GM12878 (cell line): ENCODE measurements at regions not wholly inside any gene's neighbourhood (a gene's known extent, or its start where the extent isn't known, plus 50 kb on each side); places are given as distances from the start of the nearest gene placed in this dataset.

Source experiments
- ATAC-seq: fragments of 200-7000 bp; cut with Tn5 transposase; 3 replicates; pipeline ENCODE4 v1.9.1; 2020; ENCODE audit warnings: mild to moderate bottlenecking, moderate library complexity
- BruUV-seq: library from RNA; stranded (reverse); fragments of 400-500 nt; replicated peaks from 2 replicates; lab custom pipeline; 2021; lab: Mats Ljungman, UMichigan
- CTCF ChIA-PET: fragments of 300-600 bp; sonication (Branson Sonifier 250); formaldehyde crosslinking; extraction: SDS; loops from one replicate; lab custom pipeline; 2021; ENCODE audit warnings: inconsistent platforms; lab: Yijun Ruan, JAX
- POLR2A ChIA-PET: fragments of 350-600 bp; formaldehyde crosslinking; extraction: SDS; loops from one replicate; lab custom pipeline; 2021; ENCODE audit warnings: inconsistent platforms; lab: Charles Lee
- RAD21 ChIA-PET: fragments of 300-600 bp; sonication (Branson Sonifier 250); formaldehyde crosslinking; loops from one replicate; lab custom pipeline; 2023; ENCODE audit warnings: antibody characterized with exemption; ENCODE audit not compliant: unreplicated experiment; lab: Charles Lee
- SMC1A ChIA-PET: fragments of 300-600 bp; sonication (Branson Sonifier 250); formaldehyde crosslinking; loops from one replicate; lab custom pipeline; 2023; ENCODE audit not compliant: unreplicated experiment, uncharacterized antibody; lab: Charles Lee
- DNase-seq: peaks from one replicate; pipeline ENCODE4 v3.0.0-alpha.2; 2011; ENCODE audit warnings: low read depth, low spot score
- FAIRE-seq: peaks from 3 replicates; lab custom pipeline; 2011; peaks lifted over from hg19 to GRCh38; lab: Jason Lieb, UNC
- H2AFZ ChIP-seq: 2 replicates; pipeline ENCODE4 v1.6.0; 2011; ENCODE audit warnings: low read depth, low read length, control low read depth; ENCODE audit not compliant: control insufficient read depth
- H3K27ac ChIP-seq: 2 replicates; pipeline ENCODE4 v1.5.1; 2011; ENCODE audit warnings: control low read depth; ENCODE audit not compliant: control insufficient read depth, insufficient read depth
- H3K27me3 ChIP-seq, 2 experiments: replicated peaks in 1 of 2; 2 replicates each; pipeline versions ENCODE4 v1.6.0 to v1.6.1; 2011; ENCODE audit warnings: low read length in 1 of 2; ENCODE audit not compliant: control insufficient read depth in 2 of 2, insufficient read depth in 2 of 2
- H3K36me3 ChIP-seq, 2 experiments: 2 replicates each; pipeline ENCODE4 v1.5.1; 2011; ENCODE audit warnings: low read length in 1 of 2; ENCODE audit not compliant: control insufficient read depth in 2 of 2, insufficient read depth in 2 of 2
- H3K4me1 ChIP-seq: 2 replicates; pipeline ENCODE4 v1.6.1; 2011; ENCODE audit warnings: mild to moderate bottlenecking, low read length, moderate library complexity, mixed read lengths; ENCODE audit not compliant: control insufficient read depth, insufficient read depth
- H3K4me2 ChIP-seq: 2 replicates; pipeline ENCODE4 v1.6.0; 2011; ENCODE audit warnings: control low read depth; ENCODE audit not compliant: control insufficient read depth, insufficient read depth
- H3K4me3 ChIP-seq: fragments of 200-600 bp; sonication (generic); 2 replicates; pipeline ENCODE4 v1.5.1; 2016
- H3K79me2 ChIP-seq: 2 replicates; pipeline ENCODE4 v1.6.0; 2011; ENCODE audit warnings: low read length; ENCODE audit not compliant: control insufficient read depth, insufficient read depth
- H3K9ac ChIP-seq: 2 replicates; pipeline ENCODE4 v1.8.0; 2011; ENCODE audit warnings: low read length, control low read depth, mixed read lengths; ENCODE audit not compliant: control insufficient read depth, insufficient read depth
- H3K9me3 ChIP-seq: replicated peaks from 3 replicates; pipeline ENCODE4 v1.5.1; 2011; ENCODE audit warnings: mild to moderate bottlenecking, low read length; ENCODE audit not compliant: control insufficient read depth, insufficient read depth
- H4K20me1 ChIP-seq: 2 replicates; pipeline ENCODE4 v1.6.0; 2011; ENCODE audit not compliant: control insufficient read depth, insufficient read depth
- BCL3 ChIP-seq: IDR thresholded peaks from 2 replicates; pipeline ENCODE4 v1.6.1; 2011; ENCODE audit warnings: borderline replicate concordance, low read depth, mild to moderate bottlenecking, moderate library complexity, low read length; ENCODE audit not compliant: insufficient read depth, poor library complexity, severe bottlenecking
- CBFB ChIP-seq: IDR thresholded peaks from 2 replicates; pipeline ENCODE4 v1.6.1; 2016; ENCODE audit warnings: antibody characterized with exemption, low read depth
- EED ChIP-seq: sonication (generic); IDR thresholded peaks from 2 replicates; pipeline ENCODE4 v1.6.1; 2016; ENCODE audit warnings: antibody characterized with exemption, low read depth
- ELK1 ChIP-seq: IDR thresholded peaks from 2 replicates; pipeline ENCODE4 v1.6.1; 2012; ENCODE audit warnings: low read depth, low read length, improper control_type of control experiment
- MAX ChIP-seq: IDR thresholded peaks from 2 replicates; pipeline ENCODE4 v1.6.1; 2012; ENCODE audit warnings: low read depth, low read length, improper control_type of control experiment
- NKRF ChIP-seq: fragments of 450-650 bp; conservative IDR thresholded peaks from 2 replicates; pipeline ENCODE4 v1.6.1; 2017; ENCODE audit warnings: mild to moderate bottlenecking, moderate library complexity
- PAX5 ChIP-seq: IDR thresholded peaks from 2 replicates; pipeline ENCODE4 v1.6.1; 2011; ENCODE audit warnings: low read depth, low read length, borderline replicate concordance
- PML ChIP-seq: IDR thresholded peaks from 2 replicates; pipeline ENCODE4 v1.6.1; 2012; ENCODE audit warnings: low read length, inconsistent platforms
- POLR2A ChIP-seq: IDR thresholded peaks from 2 replicates; pipeline ENCODE4 v1.6.1; 2011; ENCODE audit warnings: low read depth, mild to moderate bottlenecking, low read length
- SUPT20H ChIP-seq: IDR thresholded peaks from 2 replicates; pipeline ENCODE4 v1.6.1; 2011; ENCODE audit warnings: low read depth, mild to moderate bottlenecking, low read length, moderate library complexity, borderline replicate concordance; ENCODE audit not compliant: control insufficient read depth
- TARDBP ChIP-seq: IDR thresholded peaks from 2 replicates; pipeline ENCODE4 v1.6.1; 2016; ENCODE audit warnings: borderline replicate concordance
- ZBTB33 ChIP-seq: fragments of 450-650 bp; IDR thresholded peaks from 2 replicates; pipeline ENCODE4 v1.6.1; 2017; ENCODE audit warnings: mild to moderate bottlenecking
- ZBTB40 ChIP-seq: fragments of 450-650 bp; IDR thresholded peaks from 2 replicates; pipeline ENCODE4 v1.6.1; 2016; ENCODE audit warnings: mild to moderate bottlenecking, moderate library complexity, borderline replicate concordance
- WGBS: methylation state at CpG from one replicate; pipeline ENCODE4 v1.1.6; 2016; ENCODE audit warnings: low lambda C conversion rate; ENCODE audit not compliant: insufficient replicate concordance, insufficient coverage; ENCODE audit errors: missing lambda C conversion rate; 5-methylcytosine and 5-hydroxymethylcytosine counted together
- in situ Hi-C: fragments of 300-500 bp; cut with MboI; formaldehyde crosslinking; loops from 9 replicates; pipeline ENCODE4 v1.14.3; 2018; ENCODE audit warnings: mixed read lengths
- intact Hi-C: fragments of 100-400 bp; cut with micrococcal nuclease; formaldehyde crosslinking; loops from one replicate; pipeline ENCODE4 v1.14.2; 2022; ENCODE audit not compliant: unreplicated experiment

GRCh38 chr6:4638641-4639040 lies 137.6 kb upstream of the CDYL start:
- FAIRE-seq (no peak), DNase-seq (no peak), ATAC-seq (no peak)
- H3K4me3 ChIP-seq, result no peak overlapping the region
- no peaks in the 10 kb centered on the region for H3K79me2 ChIP-seq
- no peak overlapping the region for H3K9ac ChIP-seq
- ChIA-PET SMC1A (interaction anchor here (0.8 kb wide), 1 partner anchor 12 kb away, joined by 3 read pairs; no protein-coding TSS in a partner anchor), CTCF (no interaction called here), RAD21 (no interaction called here), POLR2A (no interaction called here)
- intact Hi-C loops (no loop called here), in situ Hi-C loops (no loop called here)
- no peaks in the 10 kb centered on the region for H3K36me3 ChIP-seq
- no peak overlapping the region for H3K27ac ChIP-seq
- no peaks in the 10 kb centered on the region for H3K4me1 ChIP-seq
- no peak overlapping the region for H2AFZ ChIP-seq
- WGBS, result 94% methylated on average over 1 of the region's 1 CpG
- no peaks in the 10 kb centered on the region for H3K27me3 ChIP-seq
- H3K9me3 ChIP-seq, result no peaks in the 10 kb centered on the region
- no peak overlapping the region for H3K4me2 ChIP-seq
- no TSS peak for BruUV-seq
- no peaks in the 10 kb centered on the region for H4K20me1 ChIP-seq
- no peak for TF ChIP-seq TARDBP
- TF ChIP-seq CBFB, result no peak
- TF ChIP-seq PAX5, result no peak
- TF ChIP-seq MAX, result no peak
- no peak for TF ChIP-seq EED
- TF ChIP-seq ELK1, result no peak
- TF ChIP-seq POLR2A, result no peak
- TF ChIP-seq PML, result no peak
- no peak for TF ChIP-seq BCL3
- TF ChIP-seq ZBTB33, result no peak
- TF ChIP-seq SUPT20H, result no peak
- TF ChIP-seq ZBTB40, result no peak
- no peak for TF ChIP-seq NKRF
